Retinal pigment epithelial cell (primary cell): ENCODE measurements at regions not wholly inside any gene's neighbourhood (a gene's known extent, or its start where the extent isn't known, plus 50 kb on each side); places are given as distances from the start of the nearest gene placed in this dataset.

Experiments
- DNase-seq: peaks from one replicate; pipeline ENCODE4 v3.0.0-alpha.2; 2010; ENCODE audit warnings: low read depth
- H3K4me3 ChIP-seq: 2 replicates; pipeline ENCODE4 v1.5.1; 2011; ENCODE audit warnings: mild to moderate bottlenecking, low read length, control low read depth, moderate library complexity
- CTCF ChIP-seq: conservative IDR thresholded peaks from 2 replicates; pipeline ENCODE4 v1.5.1; 2011; ENCODE audit warnings: low read depth, low read length, control low read depth, inconsistent platforms

- DNase-seq, result no peak
- H3K4me3 ChIP-seq, result no peak overlapping the region
- no peak for TF ChIP-seq CTCF
Measured at GRCh38 chr15:81869161-81869954, 176.5 kb downstream of the MEX3B start.

DNA sequence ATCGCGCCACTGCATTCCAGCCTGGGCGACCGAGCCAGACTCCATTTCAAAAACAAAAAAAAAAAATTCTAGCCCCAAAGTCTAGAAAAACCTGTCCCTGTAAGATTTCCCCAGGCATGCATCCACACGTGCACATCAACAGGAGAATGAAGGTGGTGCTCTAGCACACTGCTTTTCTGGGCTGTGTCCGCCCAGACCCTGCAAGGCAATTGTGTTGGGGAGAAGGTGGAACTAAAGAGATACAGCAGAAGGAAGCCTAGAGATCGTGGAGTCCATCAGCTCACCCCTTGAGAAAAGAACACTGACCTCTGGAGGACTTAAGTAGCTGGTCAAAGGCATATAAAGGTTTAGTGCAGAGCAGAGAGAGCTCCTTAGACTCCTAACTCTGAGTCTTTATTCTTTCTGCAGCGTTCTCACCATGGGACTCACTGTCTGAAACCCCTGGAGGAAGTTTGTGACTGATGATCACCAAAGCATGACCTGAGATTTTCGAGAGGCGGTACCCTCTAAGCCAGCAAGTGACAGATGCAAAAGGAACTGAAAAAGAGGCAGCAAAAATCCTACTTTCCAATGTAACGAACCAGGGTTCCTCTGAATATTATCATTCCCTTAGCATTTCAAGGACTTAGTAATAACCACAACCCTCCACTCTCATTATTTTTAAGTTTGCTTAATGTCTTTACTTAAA is 179.8 kb downstream of the MEX3B start:
- TF ChIP-seq CTCF, result no peak
- no peak overlapping the region for H3K4me3 ChIP-seq
- DNase-seq, result no peak

GRCh38 chr15:81863162-81863561 is 182.7 kb downstream of the MEX3B start:
- no peak for DNase-seq
- no peak overlapping the region for H3K4me3 ChIP-seq
- no peak for TF ChIP-seq CTCF

- H3K4me3 ChIP-seq, result no peak overlapping the region
- no peak for DNase-seq
- no peak for TF ChIP-seq CTCF
Measured at GRCh38 chr15:81859737-81860516, 185.9 kb downstream of the MEX3B start.

GRCh38 chr15:81858586-81858985 is 187.2 kb downstream of the MEX3B start:
- TF ChIP-seq CTCF, result no peak
- no peak overlapping the region for H3K4me3 ChIP-seq
- DNase-seq, result no peak

DNA sequence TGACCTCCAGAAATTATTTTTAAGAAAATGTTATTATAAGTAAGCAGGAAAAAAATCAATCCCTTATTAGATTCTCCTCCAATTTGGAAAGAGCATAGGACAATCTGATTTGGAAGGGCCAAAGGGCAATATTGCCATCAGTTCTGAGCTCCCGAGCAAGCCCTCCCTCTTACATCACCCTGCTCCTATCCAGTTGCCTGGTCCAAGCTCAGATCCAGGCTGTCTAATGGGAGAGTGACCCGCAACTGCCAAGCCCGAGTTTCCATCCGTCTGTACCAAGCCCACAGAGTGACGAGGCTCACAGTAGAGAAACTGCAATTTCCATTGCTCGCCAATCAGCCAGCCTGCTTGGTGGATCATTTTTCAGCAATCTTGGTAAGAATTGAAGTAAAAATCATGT is 187.7 kb downstream of the MEX3B start:
- DNase-seq, result no peak
- TF ChIP-seq CTCF, result no peak
- no peak overlapping the region for H3K4me3 ChIP-seq
